Hematopoietic multipotent progenitor cell treated with erythropoietin and hydrocortisone succinate and interleukin-3 and kit ligand, for 6 days (in vitro differentiated cells): ENCODE measurements at regions not wholly inside any gene's neighbourhood (a gene's known extent, or its start where the extent isn't known, plus 50 kb on each side); places are given as distances from the start of the nearest gene placed in this dataset.
A peak's percentile ranks its signal among the peaks of the same experiment; 100 is the strongest.

Experiments
- DNase-seq: peaks from one replicate; pipeline ENCODE4 v3.0.0-alpha.2; 2015

DNA sequence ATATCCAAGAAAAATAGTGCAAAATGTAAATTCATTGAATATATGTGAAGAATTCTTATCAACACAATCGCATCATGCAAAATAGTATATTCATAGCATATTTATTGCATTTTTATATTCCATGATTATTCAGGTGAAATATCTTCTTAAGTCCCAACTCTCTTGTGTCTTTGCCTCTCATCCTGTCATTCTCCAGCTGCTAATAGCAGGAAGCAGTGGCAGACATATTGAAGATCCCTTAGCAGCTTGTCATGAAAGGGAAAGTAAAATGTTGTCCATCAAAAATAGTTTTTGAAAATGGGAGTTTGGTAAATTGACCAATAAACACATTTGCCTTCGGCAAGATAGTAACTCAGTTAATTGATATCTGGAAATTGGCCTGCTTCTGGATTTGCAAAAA is 265.3 kb upstream of the TGFBR2 start:
- DNase-seq = no peak

DNA sequence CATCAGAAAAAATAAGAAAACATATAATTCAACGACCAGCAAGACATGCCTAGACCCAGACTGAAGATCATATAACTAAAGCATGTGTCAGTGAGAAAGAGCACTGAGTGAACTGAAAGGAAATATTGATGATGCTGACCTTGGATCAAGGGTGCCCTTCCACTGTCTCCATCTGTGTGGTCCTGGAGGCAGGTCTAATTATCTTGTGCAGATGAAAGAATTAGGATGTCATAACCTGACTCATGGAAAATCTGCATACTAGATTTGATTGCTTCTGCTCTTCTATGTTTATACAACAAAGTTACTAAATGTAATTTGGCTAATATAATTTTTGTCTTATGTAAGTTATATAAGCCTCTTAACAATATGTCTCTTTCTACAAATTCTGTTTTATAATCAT is 264.6 kb upstream of the TGFBR2 start:
- DNase-seq = no peak

DNA sequence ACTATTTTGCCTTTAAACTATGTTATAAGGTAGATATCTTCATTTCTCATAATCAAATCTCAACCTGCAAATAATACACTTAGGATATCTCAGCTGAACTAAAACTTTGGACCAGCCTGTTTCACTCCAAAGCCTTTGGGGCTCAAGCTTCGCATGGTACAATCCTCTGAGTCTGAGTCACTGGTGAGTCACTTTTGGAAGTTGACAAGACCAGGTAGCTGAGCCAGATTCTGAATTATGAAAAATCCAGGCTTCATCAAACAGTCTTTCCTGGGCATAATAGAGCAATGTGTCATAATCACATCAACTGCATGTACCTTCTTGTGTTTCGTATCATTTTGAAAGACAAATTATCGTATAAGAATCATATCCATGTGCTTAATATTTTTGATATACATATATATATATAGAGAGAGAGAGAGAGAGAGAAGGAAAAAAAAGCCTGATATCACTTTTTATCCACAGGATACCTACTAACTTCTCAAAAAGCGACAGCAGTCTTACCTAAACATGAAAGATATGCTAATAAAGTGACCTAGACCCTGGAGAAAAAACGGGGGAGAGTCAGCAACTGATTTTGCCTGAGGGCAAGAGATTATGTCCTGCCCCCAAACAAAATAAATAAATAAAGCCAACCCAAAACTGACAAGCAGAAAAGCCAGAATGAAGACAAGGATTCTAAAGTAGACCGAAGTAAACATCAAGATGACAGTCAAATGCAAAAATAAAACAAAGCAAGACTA is 263.9 kb upstream of the TGFBR2 start:
- DNase-seq = no peak

DNA sequence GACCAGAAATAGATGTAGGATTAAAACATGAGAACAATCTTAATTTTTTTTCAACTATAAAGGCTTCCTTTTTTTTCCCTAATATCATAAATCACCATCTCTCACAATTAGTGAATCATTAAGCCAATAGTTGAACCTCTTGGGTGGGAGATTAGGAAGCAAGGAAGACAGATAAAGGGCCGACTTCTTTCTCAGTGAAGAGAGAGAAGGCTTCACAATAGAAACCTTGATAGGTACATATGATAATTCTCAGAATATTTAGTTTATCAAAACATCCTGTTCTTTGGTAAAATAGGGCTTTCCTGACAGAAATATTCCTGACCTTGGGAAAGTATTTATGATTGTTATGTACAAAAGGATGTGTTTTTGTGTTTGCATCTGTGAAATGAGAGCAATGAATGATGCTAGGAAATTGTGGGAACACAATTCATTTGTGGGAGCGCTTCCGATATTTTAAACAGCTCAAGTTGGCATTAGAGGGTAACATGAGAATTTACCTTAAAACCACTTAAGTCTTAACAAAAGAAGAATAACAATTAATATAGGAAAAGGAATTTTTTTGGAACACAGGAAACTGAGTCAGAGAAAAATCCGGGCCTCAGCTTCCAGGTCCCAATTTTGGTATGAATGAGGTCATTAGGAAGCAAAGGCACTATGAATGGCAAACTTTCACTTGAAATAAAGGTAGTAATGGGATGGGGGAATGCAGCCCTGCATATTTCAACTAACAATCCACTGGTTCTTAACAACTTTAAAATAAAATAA is 263.2 kb upstream of the TGFBR2 start:
- no peak for DNase-seq

DNA sequence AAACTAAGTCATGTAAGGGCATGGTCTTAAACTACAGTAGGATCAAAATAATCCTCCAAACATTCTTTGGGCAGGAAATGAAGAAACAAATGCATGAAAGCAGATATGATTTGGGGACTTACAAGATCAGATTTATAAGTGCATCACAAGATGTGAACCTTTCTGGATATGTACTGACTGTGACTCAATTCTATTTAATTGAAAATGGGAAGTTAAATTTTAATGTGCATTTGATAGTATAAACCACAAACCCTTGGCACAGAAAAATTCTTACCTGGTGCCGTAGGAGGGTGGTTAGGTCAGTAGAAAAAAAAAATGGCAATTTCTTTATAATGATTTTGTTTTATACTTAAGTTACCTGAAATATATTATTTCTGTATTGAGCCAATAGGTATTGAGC is 262.5 kb upstream of the TGFBR2 start:
- no peak for DNase-seq

DNA sequence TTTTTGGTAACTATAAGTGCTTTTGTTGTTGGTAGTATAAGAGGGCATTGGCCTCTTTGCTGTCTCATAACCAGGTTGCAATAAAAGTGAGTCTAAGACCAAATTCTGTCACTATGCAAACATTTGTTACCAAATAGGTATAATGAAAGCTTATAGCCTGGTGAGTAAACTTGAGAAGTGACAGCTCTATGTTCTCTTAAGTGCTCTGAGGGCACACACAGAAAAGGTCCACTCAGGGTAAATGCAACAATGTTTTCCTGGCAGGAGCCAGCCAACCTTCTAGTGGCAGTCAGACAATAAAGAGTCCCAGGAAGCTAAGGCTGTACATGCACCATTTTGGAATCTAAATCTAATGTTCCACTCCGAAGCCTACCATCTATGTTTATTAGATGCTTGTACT is 262.1 kb upstream of the TGFBR2 start:
- DNase-seq = no peak

DNA sequence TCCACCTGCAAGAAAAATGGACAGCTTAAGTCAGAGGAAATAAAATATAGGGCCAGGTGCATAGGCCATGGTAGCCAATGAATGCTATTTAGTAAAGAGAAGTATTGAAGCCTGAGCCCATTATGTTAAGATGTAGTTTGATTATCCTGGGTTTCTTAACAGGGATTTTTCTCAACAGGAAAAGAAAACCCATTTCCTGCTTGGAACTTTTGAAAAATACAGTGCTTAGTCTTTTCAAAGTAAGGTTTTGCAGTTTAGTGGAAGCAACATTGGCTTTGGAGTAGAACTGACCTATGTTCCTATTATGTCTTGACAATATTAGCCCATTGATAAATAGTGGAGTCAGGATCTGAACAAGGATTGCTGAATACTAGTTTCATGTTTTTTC is 259.5 kb upstream of the TGFBR2 start:
- DNase-seq = no peak

DNA sequence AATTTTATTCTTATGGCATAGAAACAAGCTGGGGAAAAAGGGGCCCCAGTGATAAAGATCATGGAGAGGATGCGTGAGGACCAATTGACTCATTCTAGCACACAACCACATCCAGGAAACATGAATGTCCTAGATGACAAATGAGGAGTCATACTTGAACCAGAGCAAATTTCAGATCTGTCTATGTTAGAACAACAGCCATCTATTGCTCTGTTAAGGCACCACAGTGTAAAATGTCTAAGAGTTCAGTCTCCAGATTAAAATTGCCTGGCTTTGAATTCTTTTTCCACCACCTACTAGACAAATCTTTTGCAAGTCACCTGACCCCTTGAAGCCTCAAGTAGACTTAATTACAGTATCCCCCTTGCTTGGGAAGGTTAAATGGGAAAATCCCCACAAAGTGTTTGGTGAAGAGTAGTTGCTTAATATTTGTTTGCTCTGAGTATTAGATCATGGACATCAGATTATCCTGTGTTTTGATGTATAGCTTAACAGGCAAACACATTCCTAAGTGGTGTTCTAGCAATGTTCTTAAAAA is 258.7 kb upstream of the TGFBR2 start:
- no peak for DNase-seq

DNA sequence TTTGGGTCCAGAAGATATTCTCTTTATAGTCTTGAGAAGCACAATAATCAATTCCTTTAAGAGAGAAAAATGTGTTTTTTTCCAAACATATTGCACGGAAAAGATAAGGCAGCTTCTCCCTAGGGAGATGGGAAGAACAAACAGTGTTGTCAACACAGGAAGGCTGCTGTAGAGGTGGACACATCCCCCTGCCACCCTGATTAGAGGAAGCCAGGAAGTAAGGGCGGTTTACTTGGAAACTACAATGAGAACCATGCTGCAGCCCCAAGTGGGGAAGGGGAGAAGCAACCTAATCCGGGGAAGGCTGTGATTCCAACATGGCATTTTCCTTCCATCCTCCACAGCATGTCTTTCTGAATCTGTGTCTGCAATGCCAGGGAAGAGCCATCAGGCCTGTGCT is 256.9 kb upstream of the TGFBR2 start:
- DNase-seq = no peak

DNA sequence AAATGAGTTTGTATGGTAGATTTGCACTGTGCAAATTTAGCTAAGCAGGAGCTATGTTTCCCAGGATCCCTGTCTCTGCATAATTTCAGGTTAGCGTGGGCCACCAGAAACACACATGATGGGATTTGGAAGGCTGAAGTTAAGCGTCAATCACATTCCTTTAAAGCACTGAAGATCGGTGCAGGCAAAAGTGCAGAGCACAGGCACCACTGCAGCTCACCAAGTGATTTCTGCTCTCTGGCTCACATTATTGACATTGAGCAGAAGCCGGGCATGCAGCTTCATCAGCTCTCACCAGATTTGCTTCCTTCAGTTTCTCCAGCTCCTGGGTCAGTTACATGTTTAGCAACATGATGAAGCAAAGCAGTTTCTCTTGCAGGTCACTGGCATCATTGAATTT is 256.4 kb upstream of the TGFBR2 start:
- DNase-seq = no peak

DNA sequence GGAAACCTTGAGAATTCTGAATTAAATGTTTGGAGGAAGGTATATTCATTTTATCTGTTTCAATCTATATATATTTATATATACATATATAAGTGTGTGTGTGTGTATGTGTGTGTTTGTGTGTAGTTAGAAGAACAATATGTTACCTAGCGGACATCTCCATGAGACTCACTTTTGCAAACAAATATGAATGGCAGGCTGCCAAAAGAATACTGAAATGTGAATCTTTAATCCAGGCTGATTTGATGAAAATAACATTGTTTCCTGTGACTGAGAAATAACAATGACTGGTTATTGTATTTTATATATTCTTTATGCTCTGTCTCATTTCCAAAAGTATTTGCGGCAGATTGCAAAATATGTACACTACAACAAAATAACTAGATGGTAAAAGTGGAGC is 255.5 kb upstream of the TGFBR2 start:
- DNase-seq = no peak

DNA sequence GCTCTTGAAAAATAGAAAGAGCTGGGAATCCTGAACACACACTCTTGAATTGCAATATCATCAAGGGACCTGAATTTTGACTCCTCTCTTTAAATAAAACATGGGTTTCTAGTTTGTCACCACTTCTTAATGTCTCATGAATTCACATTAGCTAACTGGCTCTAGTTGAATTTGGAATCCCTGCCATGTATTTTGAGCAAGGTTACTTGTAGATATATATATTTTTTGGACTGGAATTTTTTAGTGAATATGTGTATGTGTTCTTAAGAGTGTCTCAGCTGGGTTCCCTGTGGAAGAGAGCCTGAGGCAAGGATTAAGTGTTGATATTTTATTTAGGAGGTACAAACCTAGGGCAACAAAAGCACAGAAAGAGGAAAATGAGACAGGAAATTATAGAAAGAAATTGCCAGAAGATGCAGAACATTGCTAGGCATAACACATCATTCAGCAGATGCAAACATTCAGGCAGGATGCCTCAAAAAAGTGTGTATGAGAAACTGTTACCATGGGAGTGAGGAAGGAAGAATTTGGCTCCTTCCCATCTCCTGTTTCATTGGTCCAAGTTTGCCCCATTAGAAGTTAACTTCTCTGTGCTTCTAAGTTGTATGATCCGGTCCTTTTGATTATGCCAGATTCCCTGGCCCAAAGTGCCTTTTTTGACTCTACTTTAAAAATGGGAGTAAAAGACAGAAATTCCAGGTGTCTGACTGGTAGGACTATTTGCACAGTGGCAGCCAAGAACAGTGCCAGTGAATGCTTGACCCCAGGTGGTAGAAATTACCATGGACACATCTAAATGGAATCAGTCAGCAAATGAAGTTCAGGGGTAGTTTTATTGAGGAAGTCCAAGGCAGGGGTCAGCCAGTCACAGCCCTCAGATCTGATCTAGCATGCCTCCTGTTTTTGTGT is 253.7 kb upstream of the TGFBR2 start:
- DNase-seq = no peak

DNA sequence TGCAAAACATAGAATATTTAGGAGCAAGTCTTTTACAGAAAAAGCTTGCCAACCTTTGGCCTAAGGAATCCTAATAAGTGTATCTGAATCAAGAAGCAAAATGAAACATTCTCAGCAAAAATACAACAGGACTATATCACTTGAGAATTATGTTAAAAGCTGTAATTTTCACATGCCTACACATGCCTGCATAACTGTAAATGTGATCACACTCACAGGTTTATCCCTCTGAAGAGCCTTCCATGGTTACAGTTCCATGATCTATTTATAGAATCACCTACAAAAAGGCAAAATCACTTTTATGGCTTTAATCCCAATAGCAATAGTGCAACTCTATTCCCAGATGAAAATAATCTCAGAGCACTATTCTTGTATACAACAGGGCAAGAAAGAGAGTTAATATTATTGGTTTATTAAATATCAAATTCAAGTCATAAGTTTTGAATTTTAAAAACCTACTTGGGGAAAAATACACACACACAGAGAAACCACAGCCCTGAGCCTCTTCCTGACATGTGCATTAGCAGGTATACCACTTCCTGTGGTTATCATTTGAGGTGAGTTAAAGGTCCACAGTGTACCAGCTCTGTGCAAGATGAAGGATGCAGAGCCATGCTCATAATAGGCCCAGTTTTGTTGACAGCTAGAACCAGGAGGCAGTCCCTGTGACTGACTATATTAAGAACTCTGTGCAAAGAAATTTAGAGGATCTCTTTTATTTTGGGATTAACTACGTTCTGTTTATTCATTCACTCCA is 252.5 kb upstream of the TGFBR2 start:
- DNase-seq = peak; percentile 5

DNA sequence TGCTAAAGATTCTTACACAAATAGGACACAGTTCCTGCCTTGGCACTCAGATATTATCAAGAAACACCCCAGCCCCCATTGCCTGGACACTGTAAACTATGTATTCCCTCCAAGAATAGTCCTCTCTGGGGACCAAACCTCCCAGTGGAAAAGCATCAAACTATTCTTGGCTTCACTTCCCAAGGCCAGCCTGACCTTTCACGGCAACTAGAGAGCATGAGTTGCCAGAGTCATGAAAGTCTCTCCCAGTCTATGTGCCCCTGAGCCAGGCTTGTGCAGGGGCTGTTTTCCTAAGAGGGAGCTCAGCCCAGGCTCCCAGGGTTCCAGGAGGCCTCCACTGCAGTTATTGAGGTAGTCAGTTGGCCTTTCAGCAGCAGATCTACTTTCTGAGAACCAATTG is 251.9 kb upstream of the TGFBR2 start:
- DNase-seq = no peak

DNA sequence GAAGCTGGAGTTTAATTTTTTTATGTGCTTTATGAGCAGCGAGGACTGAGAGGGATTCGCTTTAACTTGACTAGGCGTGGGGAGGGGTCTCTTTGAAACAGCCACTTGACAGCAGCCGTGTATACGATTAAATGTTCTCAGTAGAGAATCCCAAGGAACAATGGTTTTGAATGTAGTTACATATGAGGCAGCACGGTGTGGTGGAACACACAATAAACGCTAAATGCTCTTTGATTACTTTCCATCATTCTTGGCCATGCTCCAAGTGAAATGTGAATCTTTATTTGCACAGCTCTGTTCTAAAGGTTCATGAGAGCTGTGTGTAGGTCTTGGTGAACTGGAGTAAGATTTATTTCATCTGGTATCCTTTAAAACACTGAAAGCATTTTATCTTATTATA is 251.4 kb upstream of the TGFBR2 start:
- DNase-seq = no peak

DNA sequence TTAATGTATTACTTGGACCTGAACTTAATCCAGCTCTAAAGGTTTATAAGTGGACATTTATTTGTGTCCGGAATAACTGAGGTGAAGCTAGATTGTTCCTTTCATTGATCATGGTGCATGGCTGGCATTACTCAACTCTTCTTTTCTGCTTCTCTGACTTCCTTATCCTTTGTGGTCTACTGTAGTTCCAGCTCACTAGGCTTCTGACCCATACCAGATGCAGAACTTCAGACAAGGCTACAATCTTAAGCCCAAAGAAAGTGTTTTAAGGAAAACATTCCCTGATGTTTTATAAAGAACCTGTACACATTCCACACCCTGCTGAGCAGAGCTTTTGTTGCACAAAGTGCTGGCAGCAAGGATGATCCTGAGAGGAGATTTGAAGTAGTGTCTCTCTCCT is 250.8 kb upstream of the TGFBR2 start:
- peak; percentile 19 for DNase-seq

DNA sequence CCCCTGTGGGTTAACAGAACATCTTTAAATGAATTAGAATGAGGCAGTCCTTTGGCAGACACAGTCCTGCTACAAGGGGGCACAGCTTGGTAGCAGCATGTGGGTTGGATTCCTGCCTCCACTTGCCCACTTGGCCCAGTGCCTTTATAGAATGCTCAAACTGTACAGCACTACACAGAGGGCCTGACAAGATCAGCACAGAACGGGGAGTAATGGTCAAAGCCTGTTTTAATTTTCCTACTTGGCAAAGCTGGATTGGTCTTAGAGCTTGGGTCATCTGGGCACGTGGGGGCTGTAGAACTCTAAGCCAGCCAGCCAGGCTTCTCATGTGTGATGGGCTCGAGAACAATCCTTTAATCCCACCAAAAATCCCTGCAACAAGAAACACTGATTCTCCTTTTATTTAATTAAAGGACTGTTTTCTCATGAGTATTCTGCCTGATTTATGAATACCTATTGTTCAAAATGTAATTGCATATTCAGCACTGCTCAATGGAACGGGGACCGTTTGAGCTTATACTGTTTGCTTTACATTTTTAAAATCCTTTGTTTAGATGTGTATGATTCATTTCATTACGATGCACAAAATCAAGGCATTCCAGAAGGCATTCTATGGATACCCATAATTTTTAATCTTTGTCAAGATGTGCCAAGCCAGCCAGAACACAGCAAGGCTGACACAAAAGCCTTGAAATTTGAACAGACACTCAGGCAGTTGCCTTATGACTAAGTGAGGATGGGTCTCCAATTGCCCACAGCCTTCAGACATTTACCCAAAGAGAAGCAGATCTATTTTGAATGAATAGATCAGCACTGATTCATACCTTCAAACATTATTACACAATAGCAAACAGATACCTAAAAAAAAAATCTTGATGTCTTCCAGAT is 249.3 kb upstream of the TGFBR2 start:
- no peak for DNase-seq

DNA sequence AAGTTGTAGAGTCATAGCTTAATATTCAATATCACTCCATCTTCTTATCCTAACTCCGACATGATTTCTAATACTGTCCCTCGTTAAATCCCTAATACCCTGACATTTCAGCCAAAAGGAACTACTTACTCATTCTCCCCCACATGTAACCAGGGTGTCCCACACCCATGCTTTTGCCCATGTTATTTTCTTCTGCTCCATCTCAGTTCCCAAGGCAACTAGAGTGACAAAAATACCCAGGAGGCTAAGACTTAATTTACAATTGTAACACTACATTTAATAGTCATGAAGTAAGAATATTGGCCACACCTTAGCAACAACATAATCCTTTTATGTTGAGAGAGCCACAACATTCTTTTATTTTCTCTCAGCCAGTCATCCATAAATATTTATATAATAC is 248.5 kb upstream of the TGFBR2 start:
- DNase-seq = no peak

DNA sequence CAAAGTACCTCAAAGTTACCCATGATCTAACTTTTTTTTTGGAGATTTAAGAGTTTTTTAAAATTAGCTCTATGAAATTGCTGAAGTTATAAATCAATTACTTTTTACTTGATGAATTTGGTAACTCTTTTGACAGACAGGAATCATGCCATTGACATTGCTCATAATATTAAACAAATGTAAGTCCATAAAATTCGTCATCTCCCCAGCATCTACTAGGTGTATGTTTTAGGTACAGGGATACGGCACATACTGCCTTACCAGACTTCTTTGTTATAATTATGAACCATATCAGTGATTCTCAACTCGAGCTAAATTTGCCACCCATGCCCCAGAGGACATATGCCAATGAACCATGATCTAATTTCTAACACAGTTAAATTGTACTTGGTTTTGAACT is 247.5 kb upstream of the TGFBR2 start:
- no peak for DNase-seq

DNA sequence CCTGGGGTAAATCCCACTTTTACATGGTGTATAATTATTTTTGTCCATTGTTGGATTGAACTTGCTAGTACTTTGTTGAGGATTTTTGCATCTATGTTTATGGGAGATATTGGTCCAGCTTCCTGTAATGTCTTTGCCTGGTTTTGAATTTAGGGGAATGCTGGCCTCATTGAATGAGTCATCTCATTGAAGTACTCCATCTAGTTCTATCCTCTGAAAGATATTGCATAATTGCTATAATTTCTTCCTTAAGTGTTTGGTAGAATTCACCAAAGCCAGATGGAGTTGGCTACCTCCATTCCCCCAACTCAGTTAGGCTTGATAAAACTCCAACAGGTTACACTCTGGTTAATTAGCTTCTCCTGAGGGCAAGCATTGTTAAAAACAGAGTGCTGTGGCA is 237.4 kb upstream of the TGFBR2 start:
- DNase-seq = no peak

DNA sequence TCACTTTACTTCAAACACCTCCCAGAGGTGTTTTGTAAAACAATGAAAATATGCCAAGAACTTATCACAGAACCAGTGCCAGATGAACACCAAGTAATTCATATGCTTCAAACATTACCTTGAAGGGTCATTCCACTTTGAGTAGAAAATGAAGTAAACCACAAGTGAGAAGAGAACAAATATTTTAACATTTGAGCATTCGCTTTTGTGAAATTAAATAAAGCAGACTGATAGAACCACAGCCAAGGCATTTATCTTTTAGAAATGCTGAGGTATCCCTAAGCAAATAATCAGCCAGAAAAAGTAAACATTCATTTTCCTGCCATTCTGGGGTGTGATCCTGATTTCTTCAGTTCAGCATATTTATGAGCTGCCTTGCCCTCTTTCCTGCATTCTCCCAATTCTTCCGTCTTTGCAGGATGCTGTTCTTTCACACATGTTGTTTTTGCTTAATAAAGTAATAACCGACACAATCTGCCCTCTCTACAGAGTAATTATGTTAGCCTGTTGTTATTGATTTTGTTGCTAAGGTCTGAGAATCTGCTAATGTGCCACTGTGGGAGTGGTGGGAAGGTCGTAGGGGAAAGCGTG is 235.6 kb upstream of the TGFBR2 start:
- no peak for DNase-seq
